ENCODE measurements at regions not wholly inside any gene's neighbourhood (a gene's known extent, or its start where the extent isn't known, plus 50 kb on each side); places are given as distances from the start of the nearest gene placed in this dataset.

GRCh38 chr2:12162269-12163247 lies 416.1 kb downstream of the LPIN1 start:
- no peak for DNase-seq (ENCODE audit: low read depth in 1 of 2, low spot score in 1 of 2)

- no peak for DNase-seq (ENCODE audit: low read depth in 1 of 2, low spot score in 1 of 2)
Observed at GRCh38 chr2:12163866-12164265, 417.4 kb downstream of the LPIN1 start.

GRCh38 chr2:12164689-12165088 lies 418.3 kb downstream of the LPIN1 start:
- no peak for DNase-seq (ENCODE audit: low read depth in 1 of 2, low spot score in 1 of 2)

GRCh38 chr2:12167525-12168317 lies 421.3 kb downstream of the LPIN1 start:
- DNase-seq (ENCODE audit: low read depth in 1 of 2, low spot score in 1 of 2) = no peak

- DNase-seq (ENCODE audit: low read depth in 1 of 2, low spot score in 1 of 2) = no peak
Observed at GRCh38 chr2:12168354-12168753, 421.9 kb downstream of the LPIN1 start.

- DNase-seq (ENCODE audit: low read depth in 1 of 2, low spot score in 1 of 2) = no peak
Observed at GRCh38 chr2:12168791-12169388, 422.5 kb downstream of the LPIN1 start.

GRCh38 chr2:12169721-12170120 lies 423.3 kb downstream of the LPIN1 start:
- no peak for DNase-seq (ENCODE audit: low read depth in 1 of 2, low spot score in 1 of 2)

- no peak for DNase-seq (ENCODE audit: low read depth in 1 of 2, low spot score in 1 of 2)
Observed at GRCh38 chr2:12170121-12170520, 423.7 kb downstream of the LPIN1 start.

GRCh38 chr2:12173271-12173942 lies 427.0 kb downstream of the LPIN1 start:
- no peak for DNase-seq (ENCODE audit: low read depth in 1 of 2, low spot score in 1 of 2)

- no peak for DNase-seq (ENCODE audit: low read depth in 1 of 2, low spot score in 1 of 2)
Observed at GRCh38 chr2:12173943-12174340, 427.5 kb downstream of the LPIN1 start.

- no peak for DNase-seq (ENCODE audit: low read depth in 1 of 2, low spot score in 1 of 2)
Observed at GRCh38 chr2:12175323-12175722, 428.9 kb downstream of the LPIN1 start.

- DNase-seq (ENCODE audit: low read depth in 1 of 2, low spot score in 1 of 2) = no peak
Observed at GRCh38 chr2:12176623-12177454, 430.4 kb downstream of the LPIN1 start.

GRCh38 chr2:12177455-12178288 lies 431.2 kb downstream of the LPIN1 start:
- DNase-seq (ENCODE audit: low read depth in 1 of 2, low spot score in 1 of 2) = no peak

GRCh38 chr2:12178289-12179080 lies 432.1 kb downstream of the LPIN1 start:
- no peak for DNase-seq (ENCODE audit: low read depth in 1 of 2, low spot score in 1 of 2)

GRCh38 chr2:12180031-12180430 lies 433.6 kb downstream of the LPIN1 start:
- DNase-seq (ENCODE audit: low read depth in 1 of 2, low spot score in 1 of 2) = no peak

- DNase-seq (ENCODE audit: low read depth in 1 of 2, low spot score in 1 of 2) = no peak
Observed at GRCh38 chr2:12183032-12183645, 436.7 kb downstream of the LPIN1 start.

GRCh38 chr2:12192762-12193161 lies 446.3 kb downstream of the LPIN1 start:
- no peak for DNase-seq (ENCODE audit: low read depth in 1 of 2, low spot score in 1 of 2)

GRCh38 chr2:12194968-12195367 lies 448.5 kb downstream of the LPIN1 start:
- DNase-seq (ENCODE audit: low read depth in 1 of 2, low spot score in 1 of 2) = no peak

Data from activated T-helper 1 cell treated with anti-CD3 and anti-CD28 coated beads, Interleukin-2, amount 50 U/mL, for 16 hours (primary cell).